Neuronal stem cell (in vitro differentiated cells): ENCODE measurements at regions not wholly inside any gene's neighbourhood (a gene's known extent, or its start where the extent isn't known, plus 50 kb on each side); places are given as distances from the start of the nearest gene placed in this dataset.

ENCODE experiments used
- DNase-seq: peaks from one replicate; pipeline ENCODE4 v3.0.0-alpha.2; 2013; ENCODE audit warnings: low spot score
- H2AFZ ChIP-seq: one replicate; pipeline ENCODE4 v1.6.1; 2013; ENCODE audit warnings: mild to moderate bottlenecking, low read length, inconsistent platforms
- H2AK5ac ChIP-seq: 2 replicates; pipeline ENCODE4 v1.6.1; 2013; ENCODE audit warnings: low read depth, mild to moderate bottlenecking, inconsistent platforms, low read length, moderate library complexity, mixed read lengths
- H2BK120ac ChIP-seq: 2 replicates; pipeline ENCODE4 v1.6.1; 2013; ENCODE audit warnings: low read depth, mild to moderate bottlenecking, inconsistent platforms, low read length, moderate library complexity, mixed read lengths
- H2BK12ac ChIP-seq: one replicate; pipeline ENCODE4 v1.6.1; 2013; ENCODE audit warnings: low read length, inconsistent platforms
- H2BK15ac ChIP-seq: 2 replicates; pipeline ENCODE4 v1.6.1; 2013; ENCODE audit warnings: mild to moderate bottlenecking, low read length, inconsistent platforms, mixed read lengths
- H2BK5ac ChIP-seq: one replicate; pipeline ENCODE4 v1.6.1; 2013; ENCODE audit warnings: inconsistent platforms, mild to moderate bottlenecking, low read length, moderate library complexity
- H3K14ac ChIP-seq: one replicate; pipeline ENCODE4 v1.6.1; 2013; ENCODE audit warnings: low read length, inconsistent platforms
- H3K18ac ChIP-seq: 2 replicates; pipeline ENCODE4 v1.6.1; 2013; ENCODE audit warnings: low read length, inconsistent platforms
- H3K23ac ChIP-seq: 2 replicates; pipeline ENCODE4 v1.6.1; 2013; ENCODE audit warnings: low read depth, mild to moderate bottlenecking, mixed read lengths, low read length, inconsistent platforms; ENCODE audit not compliant: poor library complexity
- H3K27ac ChIP-seq: replicated peaks from 3 replicates; pipeline ENCODE4 v1.5.1; 2013; ENCODE audit warnings: low read length, inconsistent platforms
- H3K27me3 ChIP-seq, 3 experiments: 2 replicates each; pipeline ENCODE4 v1.6.1; 2013; ENCODE audit warnings: low read length in 3 of 3, mild to moderate bottlenecking in 2 of 3, inconsistent platforms in 1 of 3, low read depth in 1 of 3, mixed read lengths in 1 of 3, moderate library complexity in 1 of 3; ENCODE audit not compliant: control insufficient read depth in 3 of 3, insufficient read depth in 3 of 3
- H3K36me3 ChIP-seq, 2 donors: replicated peaks in 1 of 2; 2 replicates each; pipeline ENCODE4 v1.6.1; 2013; ENCODE audit warnings: low read length in 2 of 2; ENCODE audit not compliant: control insufficient read depth in 2 of 2, insufficient read depth in 2 of 2
- H3K4ac ChIP-seq: 2 replicates; pipeline ENCODE4 v1.6.1; 2013; ENCODE audit warnings: inconsistent platforms, mild to moderate bottlenecking, low read length, moderate library complexity
- H3K4me1 ChIP-seq, 2 donors: 1 replicate in 1 of 2; 2 replicates in 1 of 2; pipeline ENCODE4 v1.6.1; 2013; ENCODE audit warnings: low read length in 2 of 2, low read depth in 1 of 2; ENCODE audit not compliant: control insufficient read depth in 2 of 2, insufficient read depth in 1 of 2
- H3K4me2 ChIP-seq: one replicate; pipeline ENCODE4 v1.6.1; 2013; ENCODE audit warnings: mild to moderate bottlenecking, low read length, inconsistent platforms; ENCODE audit not compliant: insufficient read depth, poor library complexity, severe bottlenecking
- H3K4me3 ChIP-seq, 2 donors: 2 replicates each; pipeline ENCODE4 v1.5.1; 2013; ENCODE audit warnings: low read length in 2 of 2, mild to moderate bottlenecking in 2 of 2, inconsistent platforms in 1 of 2, moderate library complexity in 1 of 2
- H3K79me1 ChIP-seq: one replicate; pipeline ENCODE4 v1.6.1; 2013; ENCODE audit warnings: low read depth, mild to moderate bottlenecking, inconsistent platforms, low read length, moderate library complexity
- H3K9ac ChIP-seq: one replicate; pipeline ENCODE4 v1.6.1; 2013; ENCODE audit warnings: mild to moderate bottlenecking, low read depth, low read length, inconsistent platforms; ENCODE audit not compliant: poor library complexity
- H3K9me3 ChIP-seq, 2 donors: replicated peaks in 1 of 2; 2 replicates each; pipeline versions ENCODE3 to v1.6.1; 2013; ENCODE audit warnings: low read length in 2 of 2, mild to moderate bottlenecking in 2 of 2, inconsistent platforms in 1 of 2, low read depth in 1 of 2, mixed read lengths in 1 of 2, moderate library complexity in 1 of 2; ENCODE audit not compliant: control insufficient read depth in 2 of 2, insufficient read depth in 1 of 2
- H4K8ac ChIP-seq: one replicate; pipeline ENCODE4 v1.6.1; 2013; ENCODE audit warnings: low read depth, mild to moderate bottlenecking, inconsistent platforms, low read length, moderate library complexity
- H4K91ac ChIP-seq: one replicate; pipeline ENCODE4 v1.6.1; 2013; ENCODE audit warnings: low read length, low read depth, mild to moderate bottlenecking, inconsistent platforms; ENCODE audit not compliant: poor library complexity
- WGBS, 2 donors: extraction: QIAGEN DNeasy Blood & Tissue Kit; methylation state at CpG; one replicate each; pipeline ENCODE4 v1.1.7; 2013; ENCODE audit warnings: missing lambda C conversion rate in 2 of 2, mixed read lengths in 1 of 2; ENCODE audit not compliant: insufficient read length in 2 of 2, insufficient replicate concordance in 1 of 2; ENCODE audit errors: extremely low coverage in 2 of 2; 5-methylcytosine and 5-hydroxymethylcytosine counted together

DNA sequence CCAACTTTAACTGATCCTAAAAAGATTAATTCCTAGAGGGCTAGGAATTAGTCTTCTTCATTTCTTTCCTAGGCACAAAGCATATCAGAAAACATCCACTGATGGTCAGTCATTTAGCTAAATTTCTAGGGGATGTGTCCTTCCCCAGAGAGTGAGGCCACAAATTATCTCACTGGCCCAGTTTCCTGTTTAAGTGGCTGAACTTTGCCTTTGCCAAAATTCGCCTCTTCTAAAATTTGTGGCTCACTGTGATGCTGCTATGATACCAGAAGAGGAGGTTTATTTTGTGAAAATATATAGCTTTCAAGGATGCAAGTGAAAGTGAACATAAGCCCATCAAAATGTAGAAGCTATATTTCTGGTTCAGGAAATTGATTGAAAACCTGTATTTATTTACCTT, 98.1 kb upstream of the FER start:
- WGBS, 2 donors, result no CpG with 5 or more reads among the region's 1 CpG
- H2BK12ac ChIP-seq, result no peak overlapping the region

GRCh38 chr5:108649106-108649505, 98.6 kb upstream of the FER start:
- H2AK5ac ChIP-seq, result no peak overlapping the region
- H3K9me3 ChIP-seq, result peaks cover 6 to 14% of the 10 kb centered on the region in 2 donors
- H2AFZ ChIP-seq, result no peak overlapping the region
- no peak overlapping the region for H3K23ac ChIP-seq
- H4K8ac ChIP-seq, result no peak overlapping the region
- WGBS, 2 donors, result no CpG with 5 or more reads among the region's 1 CpG
- H4K91ac ChIP-seq, result no peak overlapping the region
- no peak for DNase-seq
- H3K36me3 ChIP-seq, result no peaks in the 10 kb centered on the region
- no peak overlapping the region for H3K9ac ChIP-seq
- H2BK15ac ChIP-seq, result no peak overlapping the region
- no peak overlapping the region for H3K18ac ChIP-seq
- H2BK120ac ChIP-seq, result no peak overlapping the region
- H3K27me3 ChIP-seq, result no peaks in the 10 kb centered on the region
- peaks cover 2 to 4% of the 10 kb centered on the region in 2 donors for H3K4me1 ChIP-seq
- no peak overlapping the region for H3K4ac ChIP-seq
- H3K14ac ChIP-seq, result no peak overlapping the region
- no peak overlapping the region for H3K27ac ChIP-seq
- no peak overlapping the region for H3K4me2 ChIP-seq
- no peak overlapping the region for H2BK12ac ChIP-seq
- H2BK5ac ChIP-seq, result no peak overlapping the region
- H3K79me1 ChIP-seq, result no peaks in the 10 kb centered on the region
- H3K4me3 ChIP-seq, result no peak overlapping the region

More for the DNA sequence above, 98.1 kb upstream of the FER start:
- no peak overlapping the region for H4K8ac ChIP-seq
- no peak for DNase-seq
- no peak overlapping the region for H2BK120ac ChIP-seq
- no peaks in the 10 kb centered on the region for H3K36me3 ChIP-seq
- H3K18ac ChIP-seq, result no peak overlapping the region
- H2BK5ac ChIP-seq, result no peak overlapping the region
- H3K79me1 ChIP-seq, result no peaks in the 10 kb centered on the region
- H3K4ac ChIP-seq, result no peak overlapping the region
- H3K9ac ChIP-seq, result no peak overlapping the region
- H2BK15ac ChIP-seq, result no peak overlapping the region
- H3K4me3 ChIP-seq, result no peak overlapping the region
- no peaks in the 10 kb centered on the region for H3K27me3 ChIP-seq
- no peak overlapping the region for H4K91ac ChIP-seq
- peaks cover under 1 to 4% of the 10 kb centered on the region in 2 donors for H3K4me1 ChIP-seq
- H3K4me2 ChIP-seq, result no peak overlapping the region
- H3K27ac ChIP-seq, result no peak overlapping the region
- no peak overlapping the region for H2AK5ac ChIP-seq
- H2AFZ ChIP-seq, result no peak overlapping the region
- H3K14ac ChIP-seq, result no peak overlapping the region
- H3K23ac ChIP-seq, result no peak overlapping the region
- peaks cover 6 to 15% of the 10 kb centered on the region in 2 donors for H3K9me3 ChIP-seq

GRCh38 chr5:108642170-108642906, 105.4 kb upstream of the FER start:
- peak; percentile 74 for DNase-seq

GRCh38 chr5:108641596-108641995, 106.1 kb upstream of the FER start:
- Histone ChIP-seq H2AFZ (peak overlapping the region; percentile 89), H3K4me2 (no peak overlapping the region), H4K91ac (no peak overlapping the region), H3K14ac (no peak overlapping the region), H2BK5ac (no peak overlapping the region), H2BK15ac (no peak overlapping the region), H3K9ac (no peak overlapping the region), H2AK5ac (no peak overlapping the region), H3K4me1 (peaks cover 5 to 6% of the 10 kb centered on the region in 2 donors), H4K8ac (no peak overlapping the region), H3K36me3 (no peaks in the 10 kb centered on the region), H3K4ac (no peak overlapping the region), H3K23ac (no peak overlapping the region), H3K27me3 (no peaks in the 10 kb centered on the region), H3K4me3 (no peak overlapping the region), H3K9me3 (no peaks in the 10 kb centered on the region), H3K18ac (no peak overlapping the region), H2BK120ac (no peak overlapping the region), H2BK12ac (no peak overlapping the region), H3K27ac (no peak overlapping the region), H3K79me1 (no peaks in the 10 kb centered on the region)
- WGBS, 2 donors, result no CpG with 5 or more reads among the region's 1 CpG
- no peak for DNase-seq

More at GRCh38 chr5:108642170-108642906, 105.4 kb upstream of the FER start:
- Histone ChIP-seq H3K4me3 (no peak overlapping the region), H4K91ac (no peak overlapping the region), H2AK5ac (no peak overlapping the region), H3K27ac (no peak overlapping the region), H2AFZ (peak overlapping the region; percentile 89), H3K4ac (no peak overlapping the region), H3K4me2 (no peak overlapping the region), H3K18ac (no peak overlapping the region), H3K27me3 (no peaks in the 10 kb centered on the region), H3K9ac (no peak overlapping the region), H2BK12ac (no peak overlapping the region), H3K14ac (no peak overlapping the region), H2BK15ac (no peak overlapping the region), H3K36me3 (no peaks in the 10 kb centered on the region), H4K8ac (no peak overlapping the region), H2BK120ac (no peak overlapping the region), H3K4me1 (peaks cover 5 to 6% of the 10 kb centered on the region in 2 donors), H3K23ac (no peak overlapping the region), H3K9me3 (peaks cover under 1 to 2% of the 10 kb centered on the region in 2 donors), H2BK5ac (no peak overlapping the region), H3K79me1 (no peaks in the 10 kb centered on the region)
- WGBS, 2 donors, result no CpG with 5 or more reads among the region's 4 CpGs
